Spleen (tissue), 11 donors: ENCODE measurements at regions not wholly inside any gene's neighbourhood (a gene's known extent, or its start where the extent isn't known, plus 50 kb on each side); places are given as distances from the start of the nearest gene placed in this dataset.

Experiments
- DNase-seq: peaks from one replicate; pipeline ENCODE4 v3.0.0-alpha.2; 2020
- H3K27ac ChIP-seq, 8 donors: fragments of 200-600 bp; sonication (generic) in 7 of 8; 1 replicate in 4 of 8; 2 replicates in 4 of 8; pipeline versions ENCODE4 v1.5.0 to v1.8.0; 2016 to 2021; ENCODE audit warnings: inconsistent platforms in 4 of 8, mild to moderate bottlenecking in 4 of 8, moderate library complexity in 1 of 8
- H3K27me3 ChIP-seq, 7 donors: fragments of 200-600 bp; sonication (generic) in 6 of 7; replicated peaks in 1 of 7; 1 replicate in 4 of 7; 2 replicates in 3 of 7; pipeline versions ENCODE4 v1.5.0 to v1.8.0; 2016 to 2021; ENCODE audit warnings: inconsistent platforms in 3 of 7, mild to moderate bottlenecking in 1 of 7
- H3K36me3 ChIP-seq, 6 donors: fragments of 200-600 bp; sonication (generic) in 5 of 6; 1 replicate in 4 of 6; 2 replicates in 2 of 6; pipeline versions ENCODE4 v1.5.0 to v1.8.0; 2016 to 2021; ENCODE audit warnings: inconsistent platforms in 2 of 6
- H3K4me1 ChIP-seq, 6 donors: fragments of 200-600 bp; sonication (generic) in 5 of 6; 1 replicate in 3 of 6; 2 replicates in 3 of 6; pipeline versions ENCODE4 v1.5.0 to v1.8.0; 2016 to 2021; ENCODE audit warnings: inconsistent platforms in 3 of 6
- H3K4me3 ChIP-seq, 8 donors: fragments of 200-600 bp; sonication (generic) in 7 of 8; 1 replicate in 4 of 8; 2 replicates in 4 of 8; pipeline versions ENCODE4 v1.5.0 to v1.8.0; 2016 to 2021; ENCODE audit warnings: inconsistent platforms in 4 of 8, mild to moderate bottlenecking in 4 of 8, moderate library complexity in 2 of 8
- H3K9me3 ChIP-seq, 8 donors: fragments of 200-600 bp; sonication (generic) in 7 of 8; 1 replicate in 4 of 8; 2 replicates in 4 of 8; pipeline versions ENCODE4 v1.5.0 to v1.8.0; 2016 to 2021; ENCODE audit warnings: inconsistent platforms in 4 of 8
- CTCF ChIP-seq, 11 experiments: fragments of 200-600 bp in 7 of 11; fragments of 450-650 bp in 4 of 11; sonication (generic) in 4 of 11; IDR thresholded peaks in 8 of 11; conservative IDR thresholded peaks in 3 of 11; 1 replicate in 7 of 11; 2 replicates in 4 of 11; pipeline versions ENCODE4 v1.4.0 to v1.8.0; 2016 to 2021; ENCODE audit warnings: antibody characterized with exemption in 11 of 11, inconsistent platforms in 4 of 11, mild to moderate bottlenecking in 1 of 11
- POLR2A ChIP-seq, 3 donors: fragments of 450-650 bp; IDR thresholded peaks; one replicate each; pipeline ENCODE4 v1.5.1; 2017; ENCODE audit warnings: antibody characterized with exemption in 3 of 3, mild to moderate bottlenecking in 1 of 3
- POLR2AphosphoS5 ChIP-seq, 3 donors: sonication (generic); formaldehyde crosslinking; IDR thresholded peaks; one replicate each; pipeline ENCODE4 v1.5.1; 2017; ENCODE audit warnings: antibody characterized with exemption in 3 of 3
- WGBS, 5 donors: extraction: QIAGEN DNeasy Blood & Tissue Kit in 3 of 5; methylation state at CpG; one replicate each; pipeline versions ENCODE4 v1.1.5 to v1.1.7; 2013 to 2018; 5-methylcytosine and 5-hydroxymethylcytosine counted together
- intact Hi-C: fragments of 100-400 bp; cut with DNase I; formaldehyde crosslinking; loops from one replicate; pipeline ENCODE4 v1.15.0; 2023; ENCODE audit warnings: low total_unique reads
- donor health status: healthy with polysubstance abuse.
- donor health status: DM: no; HTN: no; CAD: no; lungs with moderate emphysema.
- donor health status: DM: no; HTN: no; CAD: no.
- donor health status: Bipolar disorder and iron deficiency.
- donor health status: healthy.
- donor health status: DM: no; HTN: no; CAD: no.
- donor health status: DM: yes; HTN: yes; CAD: no.

- 83 to 96% (median 92%) methylated on average over 6 of the region's 6 CpGs for WGBS, 5 donors
- no peak for DNase-seq
- peaks cover 0 to 3% (median under 1%) of the 10 kb centered on the region in 8 donors for H3K9me3 ChIP-seq
- H3K36me3 ChIP-seq = no peaks in the 10 kb centered on the region
- no peaks in the 10 kb centered on the region for H3K4me1 ChIP-seq
- no peak overlapping the region for H3K27ac ChIP-seq
- intact Hi-C loops = no loop called here
- TF ChIP-seq POLR2AphosphoS5 (IDR thresholded peaks at IDR 0.05) (no peak), POLR2A (IDR thresholded peaks at IDR 0.05) (no peak), CTCF (IDR thresholded peaks at IDR 0.05 in 8 of 11, conservative IDR thresholded peaks at IDR 0.05 in 3 of 11) (no peak)
- peaks cover 0 to 12% (median 0%) of the 10 kb centered on the region in 7 donors for H3K27me3 ChIP-seq
- H3K4me3 ChIP-seq = no peak overlapping the region
Measured at GRCh38 chr2:196568506-196568905, 71.0 kb upstream of the CCDC150 start.

- WGBS, 5 donors = 71 to 86% (median 80%) methylated on average over 1 of the region's 1 CpG
- Histone ChIP-seq H3K27me3 (peaks cover 0 to 14% (median 4%) of the 10 kb centered on the region in 7 donors), H3K27ac (no peak overlapping the region), H3K9me3 (peaks cover 0 to 3% (median 1%) of the 10 kb centered on the region in 8 donors), H3K4me3 (no peak overlapping the region), H3K36me3 (no peaks in the 10 kb centered on the region), H3K4me1 (no peaks in the 10 kb centered on the region)
- TF ChIP-seq POLR2AphosphoS5 (IDR thresholded peaks at IDR 0.05) (no peak), CTCF (IDR thresholded peaks at IDR 0.05 in 8 of 11, conservative IDR thresholded peaks at IDR 0.05 in 3 of 11) (no peak), POLR2A (IDR thresholded peaks at IDR 0.05) (no peak)
- no peak for DNase-seq
- intact Hi-C loops = no loop called here
Measured at GRCh38 chr2:196584903-196585302, 54.6 kb upstream of the CCDC150 start.

- 26 to 46% (median 36%) methylated on average over 6 of the region's 6 CpGs for WGBS, 5 donors
- H3K4me3 ChIP-seq = no peak overlapping the region
- no peaks in the 10 kb centered on the region for H3K4me1 ChIP-seq
- no peaks in the 10 kb centered on the region for H3K36me3 ChIP-seq
- H3K27ac ChIP-seq = no peak overlapping the region
- intact Hi-C loops = no loop called here
- no peak for DNase-seq
- TF ChIP-seq POLR2AphosphoS5 (IDR thresholded peaks at IDR 0.05) (no peak), CTCF (IDR thresholded peaks at IDR 0.05 in 8 of 11, conservative IDR thresholded peaks at IDR 0.05 in 3 of 11) (no peak), POLR2A (IDR thresholded peaks at IDR 0.05) (no peak)
- peaks cover 0 to 31% (median 14%) of the 10 kb centered on the region in 7 donors for H3K27me3 ChIP-seq
- H3K9me3 ChIP-seq = no peaks in the 10 kb centered on the region
Measured at GRCh38 chr2:196586511-196586991, 53.0 kb upstream of the CCDC150 start.

GRCh38 chr2:196587056-196587455 lies 52.5 kb upstream of the CCDC150 start:
- Histone ChIP-seq H3K9me3 (no peaks in the 10 kb centered on the region), H3K4me3 (no peak overlapping the region), H3K36me3 (no peaks in the 10 kb centered on the region), H3K27me3 (peaks cover 0 to 36% (median 15%) of the 10 kb centered on the region in 7 donors), H3K27ac (no peak overlapping the region), H3K4me1 (peaks cover 0 to 2% (median under 1%) of the 10 kb centered on the region in 6 donors)
- DNase-seq = no peak
- WGBS, 5 donors = 84 to 93% (median 87%) methylated on average over 3 of the region's 3 CpGs
- TF ChIP-seq POLR2AphosphoS5 (IDR thresholded peaks at IDR 0.05) = no peak
- TF ChIP-seq CTCF (IDR thresholded peaks at IDR 0.05 in 8 of 11, conservative IDR thresholded peaks at IDR 0.05 in 3 of 11) = no peak
- no peak for TF ChIP-seq POLR2A (IDR thresholded peaks at IDR 0.05)
- intact Hi-C loops = no loop called here
